ENCODE measurements at regions not wholly inside any gene's neighbourhood (a gene's known extent, or its start where the extent isn't known, plus 50 kb on each side); places are given as distances from the start of the nearest gene placed in this dataset.

DNA sequence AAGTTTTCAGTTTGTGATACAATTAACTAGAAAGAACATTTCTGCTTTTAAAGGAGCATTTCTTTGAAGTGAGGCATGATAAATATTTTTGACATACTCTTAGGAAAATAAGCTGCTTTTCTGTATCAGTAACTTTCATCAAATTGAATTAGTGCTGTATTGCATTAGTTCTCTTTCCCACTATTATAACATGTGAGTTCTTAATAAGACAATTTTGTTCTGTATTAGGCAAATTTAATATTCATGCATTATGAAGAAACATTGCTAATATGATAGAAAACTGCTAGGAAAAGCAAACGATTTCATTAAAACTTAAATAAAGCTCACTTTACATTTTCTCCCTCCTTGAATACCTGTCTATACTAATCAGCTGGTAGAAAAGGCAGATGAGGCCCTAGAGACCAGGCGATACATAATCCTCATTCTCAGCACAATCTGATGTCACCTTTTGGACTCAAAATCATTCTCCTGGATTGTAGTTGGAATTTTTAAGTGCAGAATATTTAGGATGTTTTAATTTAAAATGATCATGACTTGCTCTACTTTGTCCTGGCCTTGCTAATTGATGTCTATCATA, 1636.8 kb downstream of the PCDH9 start:
- TF ChIP-seq, protein P1, sequence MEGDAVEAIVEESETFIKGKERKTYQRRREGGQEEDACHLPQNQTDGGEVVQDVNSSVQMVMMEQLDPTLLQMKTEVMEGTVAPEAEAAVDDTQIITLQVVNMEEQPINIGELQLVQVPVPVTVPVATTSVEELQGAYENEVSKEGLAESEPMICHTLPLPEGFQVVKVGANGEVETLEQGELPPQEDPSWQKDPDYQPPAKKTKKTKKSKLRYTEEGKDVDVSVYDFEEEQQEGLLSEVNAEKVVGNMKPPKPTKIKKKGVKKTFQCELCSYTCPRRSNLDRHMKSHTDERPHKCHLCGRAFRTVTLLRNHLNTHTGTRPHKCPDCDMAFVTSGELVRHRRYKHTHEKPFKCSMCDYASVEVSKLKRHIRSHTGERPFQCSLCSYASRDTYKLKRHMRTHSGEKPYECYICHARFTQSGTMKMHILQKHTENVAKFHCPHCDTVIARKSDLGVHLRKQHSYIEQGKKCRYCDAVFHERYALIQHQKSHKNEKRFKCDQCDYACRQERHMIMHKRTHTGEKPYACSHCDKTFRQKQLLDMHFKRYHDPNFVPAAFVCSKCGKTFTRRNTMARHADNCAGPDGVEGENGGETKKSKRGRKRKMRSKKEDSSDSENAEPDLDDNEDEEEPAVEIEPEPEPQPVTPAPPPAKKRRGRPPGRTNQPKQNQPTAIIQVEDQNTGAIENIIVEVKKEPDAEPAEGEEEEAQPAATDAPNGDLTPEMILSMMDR (IDR thresholded peaks at IDR 0.05): no peak
- TF ChIP-seq POLR2A (IDR thresholded peaks at IDR 0.05; ENCODE audit: low read depth): no peak

All from esophagus muscularis mucosa (tissue), 3 donors.